Tibial nerve (tissue), 4 donors: ENCODE measurements at regions not wholly inside any gene's neighbourhood (a gene's known extent, or its start where the extent isn't known, plus 50 kb on each side); places are given as distances from the start of the nearest gene placed in this dataset.

ENCODE experiments used
- DNase-seq, 2 donors: peaks; one replicate each; pipeline ENCODE4 v3.0.0-alpha.2; 2019; ENCODE audit warnings: low spot score in 2 of 2
- H3K27ac ChIP-seq, 4 donors: fragments of 200-600 bp; sonication (generic) in 3 of 4; one replicate each; pipeline ENCODE4 v1.5.1; 2017 to 2019; ENCODE audit warnings: mild to moderate bottlenecking in 1 of 4
- H3K27me3 ChIP-seq, 2 donors: fragments of 200-600 bp; sonication (generic) in 1 of 2; one replicate each; pipeline versions ENCODE4 v1.5.1 to v1.6.0; 2017 to 2019
- H3K36me3 ChIP-seq, 3 donors: fragments of 200-600 bp; sonication (generic); one replicate each; pipeline ENCODE4 v1.5.1; 2018 to 2019
- H3K4me1 ChIP-seq, 4 donors: fragments of 200-600 bp; sonication (generic) in 3 of 4; one replicate each; pipeline ENCODE4 v1.5.1; 2017 to 2019
- H3K4me3 ChIP-seq, 4 donors: fragments of 200-600 bp; sonication (generic) in 3 of 4; one replicate each; pipeline ENCODE4 v1.5.1; 2017 to 2019; ENCODE audit warnings: mild to moderate bottlenecking in 1 of 4, moderate library complexity in 1 of 4
- H3K9me3 ChIP-seq, 4 donors: fragments of 200-600 bp; sonication (generic) in 3 of 4; one replicate each; pipeline ENCODE4 v1.5.1; 2017 to 2019
- CTCF ChIP-seq, 5 experiments: fragments of 200-600 bp in 3 of 5; fragments of 450-650 bp in 2 of 5; sonication (generic) in 3 of 5; IDR thresholded peaks; one replicate each; pipeline ENCODE4 v1.5.1; 2016 to 2019; ENCODE audit warnings: antibody characterized with exemption in 5 of 5, mild to moderate bottlenecking in 3 of 5, moderate library complexity in 2 of 5
- EP300 ChIP-seq, 2 donors: sonication (generic); formaldehyde crosslinking; IDR thresholded peaks; one replicate each; pipeline ENCODE4 v1.6.1; 2017; ENCODE audit warnings: antibody characterized with exemption in 2 of 2, mild to moderate bottlenecking in 1 of 2
- POLR2A ChIP-seq, 2 donors: fragments of 450-650 bp; IDR thresholded peaks; one replicate each; pipeline ENCODE4 v1.6.1; 2017; ENCODE audit warnings: antibody characterized with exemption in 2 of 2, mild to moderate bottlenecking in 2 of 2, moderate library complexity in 2 of 2
- WGBS, 2 donors: methylation state at CpG; one replicate each; pipeline ENCODE4 v1.1.5; 2018; 5-methylcytosine and 5-hydroxymethylcytosine counted together

GRCh38 chr2:4895371-4895770 lies 796.8 kb upstream of the SOX11 start:
- DNase-seq, result no peak
- Histone ChIP-seq H3K4me3 (no peak overlapping the region), H3K4me1 (no peaks in the 10 kb centered on the region), H3K9me3 (no peaks in the 10 kb centered on the region), H3K27me3 (no peaks in the 10 kb centered on the region), H3K36me3 (no peaks in the 10 kb centered on the region), H3K27ac (no peak overlapping the region)
- WGBS, 2 donors, result 54 to 58% methylated on average over 6 of the region's 6 CpGs
- TF ChIP-seq EP300 (IDR thresholded peaks at IDR 0.05) (no peak), POLR2A (IDR thresholded peaks at IDR 0.05) (no peak), CTCF (IDR thresholded peaks at IDR 0.05) (no peak)

GRCh38 chr2:4898706-4899105 lies 793.5 kb upstream of the SOX11 start:
- 77 to 82% methylated on average over 5 of the region's 5 CpGs for WGBS, 2 donors
- Histone ChIP-seq H3K27ac (no peak overlapping the region), H3K4me3 (no peak overlapping the region), H3K36me3 (no peaks in the 10 kb centered on the region), H3K4me1 (no peaks in the 10 kb centered on the region), H3K27me3 (no peaks in the 10 kb centered on the region), H3K9me3 (no peaks in the 10 kb centered on the region)
- no peak for DNase-seq
- TF ChIP-seq POLR2A (IDR thresholded peaks at IDR 0.05) (no peak), EP300 (IDR thresholded peaks at IDR 0.05) (no peak), CTCF (IDR thresholded peaks at IDR 0.05) (no peak)

GRCh38 chr2:4900242-4900641 lies 791.9 kb upstream of the SOX11 start:
- Histone ChIP-seq H3K36me3 (no peaks in the 10 kb centered on the region), H3K4me1 (no peaks in the 10 kb centered on the region), H3K9me3 (no peaks in the 10 kb centered on the region), H3K27me3 (no peaks in the 10 kb centered on the region), H3K4me3 (no peak overlapping the region), H3K27ac (no peak overlapping the region)
- no peak for TF ChIP-seq EP300 (IDR thresholded peaks at IDR 0.05)
- no peak for TF ChIP-seq POLR2A (IDR thresholded peaks at IDR 0.05)
- TF ChIP-seq CTCF (IDR thresholded peaks at IDR 0.05), result no peak
- 81 to 84% methylated on average over 5 of the region's 5 CpGs for WGBS, 2 donors
- no peak for DNase-seq

- 58 to 69% methylated on average over 11 of the region's 11 CpGs for WGBS, 2 donors
- Histone ChIP-seq H3K27ac (no peak overlapping the region), H3K4me1 (no peaks in the 10 kb centered on the region), H3K9me3 (no peaks in the 10 kb centered on the region), H3K4me3 (no peak overlapping the region), H3K27me3 (no peaks in the 10 kb centered on the region), H3K36me3 (no peaks in the 10 kb centered on the region)
- TF ChIP-seq CTCF (IDR thresholded peaks at IDR 0.05), result no peak
- no peak for TF ChIP-seq POLR2A (IDR thresholded peaks at IDR 0.05)
- TF ChIP-seq EP300 (IDR thresholded peaks at IDR 0.05), result no peak
- no peak for DNase-seq
Observed at GRCh38 chr2:4900861-4901770, 791.1 kb upstream of the SOX11 start.

- Histone ChIP-seq H3K27me3 (no peaks in the 10 kb centered on the region), H3K27ac (no peak overlapping the region), H3K4me1 (no peaks in the 10 kb centered on the region), H3K36me3 (no peaks in the 10 kb centered on the region), H3K4me3 (no peak overlapping the region), H3K9me3 (no peaks in the 10 kb centered on the region)
- TF ChIP-seq CTCF (IDR thresholded peaks at IDR 0.05) (no peak), EP300 (IDR thresholded peaks at IDR 0.05) (no peak), POLR2A (IDR thresholded peaks at IDR 0.05) (no peak)
- DNase-seq, result no peak
- WGBS, 2 donors, result 21 to 30% methylated on average over 12 of the region's 12 CpGs
Observed at GRCh38 chr2:4903656-4904348, 788.4 kb upstream of the SOX11 start.
